ENCODE measurements at regions not wholly inside any gene's neighbourhood (a gene's known extent, or its start where the extent isn't known, plus 50 kb on each side); places are given as distances from the start of the nearest gene placed in this dataset.
A peak's percentile ranks its signal among the peaks of the same experiment; 100 is the strongest.
"Not testable (repeated sequence)": the region's sequence is repeated elsewhere in the genome, so short reads cannot be mapped to it uniquely, and the experiment has no call there.

DNA sequence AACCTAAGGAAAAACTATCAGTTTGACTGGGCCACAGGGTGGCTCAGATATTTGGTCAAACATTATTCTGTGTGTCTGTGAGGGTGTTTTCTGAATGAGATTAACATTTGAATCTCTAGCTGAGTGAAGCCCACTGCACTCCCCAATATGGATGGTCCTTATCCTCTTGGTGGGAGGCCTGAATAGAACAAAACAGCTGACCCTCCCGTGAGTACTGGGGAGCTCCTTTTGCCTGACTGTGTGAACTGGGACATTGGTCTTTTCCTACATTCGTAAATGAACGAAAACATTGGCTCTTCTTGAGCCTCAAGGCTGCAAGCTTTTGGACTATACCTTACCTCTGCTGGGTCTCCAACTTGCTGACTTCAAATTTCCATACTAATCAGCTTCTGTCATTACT lies 134.2 kb downstream of the SPATA31A6 start:
- DNase-seq; ATAC-seq (ENCODE audit: poor library complexity); intact Hi-C loops (cut with DNase I): not testable (repeated sequence)

DNA sequence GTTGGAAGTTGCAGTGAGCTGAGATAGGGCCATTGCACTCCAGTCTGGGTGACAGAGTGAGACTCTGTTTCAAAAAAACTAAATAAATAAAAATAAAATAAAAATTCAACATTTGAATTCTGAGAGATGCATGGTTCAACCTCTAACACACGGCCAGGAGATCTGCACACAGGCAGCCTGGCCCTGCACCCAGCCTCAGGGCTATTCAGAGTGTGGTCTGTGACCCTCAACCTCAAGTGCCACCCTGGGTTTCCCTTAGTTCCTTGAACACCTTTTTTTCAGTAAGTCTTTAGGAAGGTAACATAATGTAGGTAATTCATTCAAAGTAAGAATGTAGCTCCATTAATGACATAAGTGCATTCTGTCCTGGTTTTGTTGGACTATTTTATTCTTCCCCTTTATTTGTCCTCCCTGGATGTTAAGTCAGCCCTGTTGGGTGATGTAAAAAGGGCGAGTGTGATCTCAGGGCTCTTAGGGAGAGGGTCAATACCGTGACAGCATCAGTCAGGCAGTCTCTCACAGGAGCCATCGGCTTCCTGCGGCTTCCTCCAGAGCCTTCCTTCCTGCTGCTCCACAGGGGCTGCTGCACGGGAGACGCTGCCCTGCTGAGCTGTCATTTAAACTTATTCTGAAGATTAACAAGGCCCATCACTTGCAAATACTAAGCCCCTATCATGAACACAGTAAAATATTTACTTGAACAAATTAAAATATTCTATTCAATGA lies 139.8 kb downstream of the SPATA31A6 start:
- intact Hi-C loops (cut with DNase I); ATAC-seq (ENCODE audit: poor library complexity): not testable (repeated sequence)

DNA sequence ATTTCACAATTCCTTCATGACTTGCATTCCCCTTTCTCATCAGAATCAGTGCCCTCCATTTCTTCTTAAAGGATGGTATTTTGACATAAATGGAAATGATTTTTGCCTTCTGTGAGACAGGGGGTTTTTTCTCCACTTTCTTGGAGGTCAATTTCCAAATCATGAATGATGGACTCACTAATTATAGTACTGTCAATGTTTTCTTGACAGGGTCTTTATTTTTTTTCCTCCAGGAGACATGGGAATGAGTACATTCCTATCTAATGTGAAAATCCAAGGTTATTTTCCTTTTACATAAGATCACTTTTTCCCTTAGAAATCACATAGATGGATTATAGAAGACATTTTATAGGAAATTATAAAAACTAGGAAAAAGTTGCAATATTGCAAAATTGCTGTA lies 141.7 kb downstream of the SPATA31A6 start:
- intact Hi-C loops (cut with DNase I); ATAC-seq (ENCODE audit: poor library complexity): not testable (repeated sequence)

More for the DNA sequence above, 139.8 kb downstream of the SPATA31A6 start:
- DNase-seq, result not testable (repeated sequence)

DNA sequence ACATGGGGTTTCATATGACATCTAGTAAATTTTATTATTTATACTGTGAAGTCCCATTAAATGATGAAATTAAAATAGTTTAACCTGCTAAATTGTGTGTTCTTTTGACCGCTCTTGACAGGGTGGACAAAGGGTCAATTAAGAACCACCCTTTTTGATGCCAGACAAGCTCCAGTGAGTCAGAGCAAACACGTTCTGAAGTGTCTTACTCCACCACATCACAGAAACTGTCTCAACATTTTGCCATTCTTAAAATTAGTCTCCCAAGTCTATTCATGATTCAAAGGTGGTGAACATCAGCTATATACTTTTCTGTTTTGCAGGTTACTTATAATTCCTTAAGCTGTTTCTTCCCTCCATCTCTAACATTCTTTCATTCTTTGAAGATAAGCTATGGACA lies 142.1 kb downstream of the SPATA31A6 start:
- DNase-seq; ATAC-seq (ENCODE audit: poor library complexity); intact Hi-C loops (cut with DNase I): not testable (repeated sequence)

More for the DNA sequence above, 141.7 kb downstream of the SPATA31A6 start:
- DNase-seq, result not testable (repeated sequence)

DNA sequence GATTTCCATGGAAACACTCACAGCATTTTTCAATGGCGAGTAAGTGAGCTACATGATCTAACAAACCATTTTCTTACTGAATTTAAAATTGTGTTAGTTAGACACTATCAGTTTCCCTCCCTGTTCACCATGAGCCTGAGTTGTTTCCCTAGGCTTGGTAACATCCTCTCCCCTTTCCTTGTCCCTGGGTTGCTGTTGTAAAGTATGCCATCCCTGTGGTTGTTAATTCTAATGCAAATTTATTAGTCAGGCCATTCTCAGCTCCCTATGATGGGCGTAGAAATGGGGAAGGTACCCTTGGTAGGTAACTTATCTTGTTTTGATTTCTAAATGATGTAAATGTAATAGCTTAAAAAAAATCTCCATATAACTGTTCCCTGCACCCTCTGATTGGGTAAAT lies 143.0 kb downstream of the SPATA31A6 start:
- intact Hi-C loops (cut with DNase I); ATAC-seq (ENCODE audit: poor library complexity): not testable (repeated sequence)

DNA sequence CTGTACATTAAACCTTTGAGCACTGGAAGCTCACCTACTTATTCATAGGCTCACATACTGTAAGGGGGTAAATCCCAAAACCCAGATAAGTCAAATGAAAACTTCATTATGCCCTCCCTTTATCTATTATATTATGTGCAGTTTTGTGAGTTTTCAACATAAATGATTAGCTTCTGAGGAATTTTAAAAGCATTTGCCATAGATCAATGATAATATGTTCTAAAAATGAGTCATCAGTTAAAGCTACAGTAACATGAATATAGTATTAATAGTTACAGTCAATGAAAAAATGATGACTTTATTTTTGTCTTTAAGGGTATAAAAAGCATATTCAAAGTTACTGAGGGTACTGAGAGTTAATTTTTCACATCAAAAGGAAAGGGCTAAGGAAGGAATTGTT lies 151.9 kb downstream of the SPATA31A6 start:
- ATAC-seq (ENCODE audit: poor library complexity); DNase-seq; intact Hi-C loops (cut with DNase I): not testable (repeated sequence)

More for the DNA sequence above, 143.0 kb downstream of the SPATA31A6 start:
- not testable (repeated sequence) for DNase-seq

DNA sequence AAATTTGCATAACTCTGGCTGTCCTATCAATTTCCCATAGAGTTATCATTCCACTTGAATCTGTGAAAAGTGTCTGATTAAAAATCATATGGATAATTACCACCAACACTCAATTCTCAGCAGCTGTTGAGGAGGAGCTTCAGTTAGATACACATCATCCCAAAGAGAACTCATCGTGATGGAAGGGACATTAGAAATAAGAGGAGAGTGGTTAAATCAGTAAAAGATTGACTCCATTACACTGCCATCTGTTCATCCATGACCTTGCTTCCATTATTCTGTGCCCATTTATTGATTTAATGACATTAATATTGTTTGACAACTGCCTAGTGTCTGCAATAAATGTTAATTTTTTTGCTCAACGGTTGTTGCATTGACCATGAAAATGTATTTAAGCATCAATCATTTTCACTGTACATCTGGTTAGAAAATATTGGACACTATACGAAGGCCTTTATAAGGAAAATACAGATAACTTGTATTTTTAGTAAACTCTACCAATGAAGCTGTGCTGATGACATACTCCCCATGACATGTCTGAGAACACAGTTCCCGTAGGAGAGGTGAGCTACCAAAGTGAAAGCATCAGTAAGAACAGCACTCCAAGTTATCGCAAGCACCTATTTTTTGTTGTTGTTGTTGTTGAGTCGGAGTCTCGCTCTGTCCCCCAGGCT lies 152.7 kb downstream of the SPATA31A6 start:
- ATAC-seq (ENCODE audit: poor library complexity); intact Hi-C loops (cut with DNase I): not testable (repeated sequence)

DNA sequence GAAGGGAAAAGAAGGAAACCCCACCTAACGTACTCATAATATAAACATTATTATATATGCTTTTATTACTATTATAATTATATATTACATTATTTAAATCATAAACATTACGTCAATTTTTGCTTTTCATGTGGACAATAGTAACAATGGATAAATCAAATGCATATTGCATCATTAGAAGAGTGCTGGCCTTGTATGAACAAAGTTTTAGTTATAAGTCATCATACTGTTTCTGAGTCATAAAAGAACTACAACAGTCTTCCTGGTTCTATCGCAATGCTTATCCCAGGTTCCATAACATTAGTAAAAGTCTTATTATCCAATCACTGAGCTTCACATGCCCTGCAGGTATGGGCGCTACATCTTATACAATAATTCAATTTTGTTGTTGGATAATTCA lies 154.8 kb downstream of the SPATA31A6 start:
- ATAC-seq (ENCODE audit: poor library complexity); intact Hi-C loops (cut with DNase I); DNase-seq: not testable (repeated sequence)

More for the DNA sequence above, 152.7 kb downstream of the SPATA31A6 start:
- DNase-seq, result not testable (repeated sequence)

DNA sequence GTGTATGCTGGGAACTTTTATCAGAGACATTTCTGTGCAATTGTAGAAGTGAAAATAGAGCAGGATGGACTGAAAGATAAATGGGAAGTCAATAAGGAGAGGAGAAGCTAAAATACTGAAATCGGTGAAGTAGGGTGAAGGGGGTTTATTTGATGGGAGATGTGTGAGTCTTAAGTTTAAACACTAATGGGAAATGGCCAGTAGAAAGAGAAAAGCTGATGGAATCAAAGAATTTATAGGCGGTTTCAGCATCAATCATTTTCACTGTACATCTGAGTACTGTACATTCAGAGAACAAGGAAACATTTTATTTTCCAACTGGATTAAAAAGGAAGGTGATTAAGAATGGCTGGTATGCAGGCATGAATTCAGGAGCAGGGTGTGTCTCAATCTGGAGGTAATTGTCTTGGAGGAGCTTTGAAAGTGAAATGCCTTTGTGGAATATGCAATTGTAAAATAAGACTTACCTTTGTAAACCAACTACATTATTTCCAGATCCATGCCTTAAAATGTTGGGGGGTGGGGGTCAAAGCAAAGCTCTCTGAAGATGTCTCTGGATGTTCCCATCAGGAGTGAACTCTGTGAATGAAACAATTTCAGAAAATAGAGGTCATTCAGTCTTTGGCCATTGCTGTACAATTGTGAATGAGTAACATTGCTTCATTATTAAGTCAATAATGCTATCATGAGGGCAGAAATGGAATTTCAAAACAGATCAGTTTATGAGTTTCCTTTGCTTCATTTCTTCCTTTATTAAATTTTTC lies 156.4 kb downstream of the SPATA31A6 start:
- intact Hi-C loops (cut with DNase I); DNase-seq: not testable (repeated sequence)
- ATAC-seq (ENCODE audit: poor library complexity), result peak; percentile 34

DNA sequence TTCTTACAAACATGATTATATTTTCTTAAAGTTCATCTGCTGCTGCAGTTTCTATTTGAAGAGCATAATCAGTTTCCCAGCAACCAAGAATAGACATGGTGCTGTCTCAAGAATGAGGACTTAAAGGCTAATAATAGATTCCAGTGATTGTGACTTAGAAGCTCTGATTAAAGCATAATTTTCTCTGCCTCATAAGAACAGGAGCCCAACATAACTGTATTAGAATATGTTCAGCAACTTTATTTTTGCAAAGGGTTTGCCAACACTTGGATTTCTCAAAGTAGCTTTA lies 156.9 kb downstream of the SPATA31A6 start:
- DNase-seq; intact Hi-C loops (cut with DNase I): not testable (repeated sequence)
- peak; percentile 66 for ATAC-seq (ENCODE audit: poor library complexity)

DNA sequence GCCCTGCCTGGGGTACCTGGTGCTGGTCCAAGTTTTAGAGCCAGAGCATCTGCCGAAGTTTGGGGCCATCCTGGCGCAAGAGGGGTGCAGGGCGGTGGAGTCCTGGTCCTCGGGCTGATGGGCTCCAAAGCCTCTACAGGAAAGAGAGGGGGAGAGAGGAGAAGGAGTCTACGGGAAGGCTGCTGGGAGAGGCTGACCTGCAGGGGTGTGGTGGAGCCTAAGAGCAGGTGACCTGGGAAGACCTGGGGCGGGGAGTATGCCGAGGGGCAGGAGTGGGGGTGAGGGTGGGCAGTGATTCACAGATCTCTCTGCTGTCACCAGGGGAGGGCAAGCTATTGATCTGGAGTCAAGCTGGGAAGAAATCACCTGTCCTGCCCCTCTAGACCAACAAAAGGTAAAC lies 158.4 kb downstream of the SPATA31A6 start:
- ATAC-seq (ENCODE audit: poor library complexity), result peak; percentile 22

DNA sequence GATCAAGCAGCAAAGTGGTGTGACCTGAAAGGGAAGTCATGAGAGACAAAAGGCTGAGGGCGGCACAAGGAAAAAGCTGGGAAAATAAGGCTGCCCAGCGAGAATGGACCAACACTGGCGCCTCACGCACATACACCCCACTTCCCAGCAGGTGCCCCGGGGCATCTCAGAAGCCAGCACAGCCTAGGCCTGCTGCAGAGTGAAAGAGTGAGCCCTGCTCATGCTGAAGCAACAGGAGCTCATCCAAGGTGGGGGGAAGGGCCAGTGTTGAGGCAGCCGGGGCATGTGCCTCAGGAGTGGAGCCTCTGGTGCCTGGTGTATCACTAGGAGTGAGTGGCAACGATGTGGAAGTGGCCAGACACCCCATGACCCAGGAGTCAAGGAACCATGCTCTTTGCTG lies 158.8 kb downstream of the SPATA31A6 start:
- not testable (repeated sequence) for ATAC-seq (ENCODE audit: poor library complexity)

More for the DNA sequence above, 158.4 kb downstream of the SPATA31A6 start:
- intact Hi-C loops (cut with DNase I); DNase-seq: not testable (repeated sequence)

DNA sequence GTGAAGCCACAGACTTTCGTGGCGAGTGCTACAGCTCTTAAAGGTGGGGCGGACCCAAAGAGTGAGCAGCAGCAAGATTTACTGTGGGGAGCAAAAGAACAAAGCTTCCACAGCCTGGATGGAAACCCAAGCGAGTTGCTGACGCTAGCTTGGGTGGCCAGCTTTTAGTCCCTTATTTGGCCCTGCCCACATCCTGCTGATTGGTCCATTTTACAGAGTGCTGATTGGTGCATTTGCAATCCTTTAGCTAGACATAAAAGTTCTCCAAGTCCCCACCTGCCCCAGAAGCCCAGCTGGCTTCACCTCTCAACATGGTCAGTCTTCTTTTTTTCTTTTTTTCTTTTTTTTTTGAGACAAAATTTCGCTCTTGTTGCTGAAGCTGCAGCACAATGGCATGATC lies 161.0 kb downstream of the SPATA31A6 start:
- intact Hi-C loops (cut with DNase I); ATAC-seq (ENCODE audit: poor library complexity); DNase-seq: not testable (repeated sequence)

More for the DNA sequence above, 158.8 kb downstream of the SPATA31A6 start:
- intact Hi-C loops (cut with DNase I); DNase-seq: not testable (repeated sequence)

DNA sequence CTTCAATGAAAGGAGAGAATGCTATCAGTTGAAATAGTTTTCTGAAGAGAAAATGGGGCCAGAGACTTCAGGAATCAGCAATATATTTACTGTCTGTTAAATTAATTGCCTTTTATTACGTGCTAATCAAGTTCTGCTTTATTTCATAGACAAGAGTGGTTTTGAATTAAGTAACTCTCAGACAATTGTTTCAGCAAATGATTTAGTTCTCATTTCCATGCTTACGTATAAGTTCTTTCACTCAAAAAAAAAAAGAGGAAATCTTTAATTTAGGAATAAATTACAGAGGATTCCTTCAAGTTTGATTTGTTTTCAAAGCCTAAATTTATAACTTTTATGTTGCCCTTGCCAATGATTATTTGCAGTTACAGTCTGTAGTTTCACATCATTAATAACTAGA lies 163.5 kb downstream of the SPATA31A6 start:
- ATAC-seq (ENCODE audit: poor library complexity); DNase-seq; intact Hi-C loops (cut with DNase I): not testable (repeated sequence)

DNA sequence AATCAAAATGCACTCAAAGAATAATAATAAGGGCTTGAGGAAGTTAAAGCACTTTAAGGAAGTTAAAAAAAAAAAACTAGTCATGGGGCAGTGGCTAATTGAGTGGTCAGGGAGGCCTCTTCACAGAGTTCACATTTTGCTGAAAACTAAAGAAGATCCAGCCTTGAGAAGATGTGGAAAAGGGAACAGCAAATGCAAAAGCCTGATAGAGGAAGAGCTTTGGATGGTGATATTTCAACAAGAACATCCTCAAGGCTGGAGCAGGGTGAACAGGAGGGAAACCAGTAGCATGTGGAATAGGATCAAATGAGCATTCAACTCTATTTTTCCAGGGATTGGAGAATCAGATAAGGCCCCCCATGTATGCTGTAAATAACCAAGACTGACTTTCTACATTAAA lies 165.7 kb downstream of the SPATA31A6 start:
- DNase-seq; ATAC-seq (ENCODE audit: poor library complexity); intact Hi-C loops (cut with DNase I): not testable (repeated sequence)

DNA sequence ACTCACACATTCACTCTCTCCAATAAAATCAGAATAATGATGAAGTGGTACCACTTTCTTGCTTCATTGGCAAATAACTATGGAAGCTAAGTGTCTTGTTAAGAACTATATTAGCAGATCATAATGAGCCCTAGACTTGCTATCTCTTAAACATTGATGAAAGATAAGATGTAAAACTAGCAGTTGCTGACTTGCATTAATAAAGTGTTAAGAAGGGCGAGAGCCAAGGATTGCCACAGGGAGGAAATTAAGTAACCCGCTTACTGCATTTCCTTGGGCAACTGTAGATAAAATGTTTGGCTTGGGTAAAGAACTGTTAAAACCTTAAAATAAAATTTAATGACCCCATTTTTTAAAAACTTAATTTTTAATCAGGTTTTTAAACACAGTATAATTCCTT lies 167.0 kb downstream of the SPATA31A6 start:
- intact Hi-C loops (cut with DNase I); ATAC-seq (ENCODE audit: poor library complexity); DNase-seq: not testable (repeated sequence)

DNA sequence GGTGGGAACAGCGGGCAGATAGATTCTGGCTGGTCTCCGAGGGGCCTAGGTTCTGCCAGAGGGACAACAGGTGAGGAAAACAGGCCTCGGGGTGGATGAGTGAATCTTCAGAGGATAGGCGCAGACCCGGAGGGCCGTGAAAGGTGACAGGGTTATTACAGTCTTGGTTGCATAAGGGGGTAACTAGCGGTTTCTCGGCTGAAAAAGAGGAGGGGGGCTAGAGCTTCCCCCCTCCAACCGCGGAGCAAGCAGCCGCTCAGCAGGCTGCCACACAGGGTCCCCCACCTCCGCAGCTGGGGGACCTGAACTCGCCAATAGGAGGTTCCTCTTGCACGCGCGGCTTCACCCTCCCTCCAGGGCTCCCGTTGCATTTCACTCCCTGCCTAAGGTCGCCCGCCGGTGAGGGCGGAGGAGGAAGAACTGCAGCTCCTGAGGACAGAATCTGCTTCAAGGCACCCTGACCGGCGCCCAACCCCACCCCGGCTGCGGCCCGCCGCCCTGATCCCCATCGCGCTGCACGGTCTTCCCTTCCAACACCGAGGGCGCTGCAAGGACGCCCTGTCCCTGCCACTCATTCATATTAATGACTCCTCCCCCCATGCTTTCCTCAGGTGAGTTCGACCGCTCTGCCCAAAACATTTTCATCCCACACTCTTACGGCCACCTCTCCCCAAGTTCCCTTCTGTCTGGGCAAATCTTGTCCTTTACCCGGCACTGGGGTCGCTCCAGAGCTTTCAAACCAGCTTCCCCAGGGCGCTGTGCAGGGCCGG lies 174.3 kb downstream of the SPATA31A6 start:
- ATAC-seq (ENCODE audit: poor library complexity); DNase-seq; intact Hi-C loops (cut with DNase I): not testable (repeated sequence)

DNA sequence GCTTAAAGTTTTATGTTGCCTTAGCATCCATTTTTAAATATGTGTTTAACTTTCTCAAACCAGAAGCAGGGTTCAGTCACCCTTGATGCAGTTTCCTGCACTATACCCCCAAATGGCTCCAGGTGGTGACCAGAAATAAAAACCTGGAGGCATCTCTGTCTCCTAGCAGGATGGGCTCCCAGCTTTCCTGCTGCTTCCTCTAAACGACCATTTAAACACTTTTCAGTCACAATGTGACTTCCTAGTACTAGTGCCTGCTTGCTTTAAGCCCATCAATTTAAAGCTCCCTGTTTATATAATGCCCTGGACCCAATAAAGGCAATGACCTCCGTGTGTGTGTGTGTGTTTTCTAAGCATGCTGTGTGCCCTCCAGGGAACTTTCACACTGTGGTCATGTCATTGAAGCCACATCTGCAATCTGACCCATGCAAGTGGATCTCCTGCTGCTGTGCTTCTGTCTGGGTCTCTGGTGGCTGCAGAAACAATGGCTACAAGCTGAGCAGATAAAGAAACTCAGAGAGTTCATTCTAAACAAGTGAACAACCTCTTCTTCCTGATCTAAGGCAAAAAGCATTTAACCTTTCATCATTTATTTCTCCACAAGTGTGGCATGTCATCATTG lies 175.3 kb downstream of the SPATA31A6 start:
- DNase-seq; intact Hi-C loops (cut with DNase I); ATAC-seq (ENCODE audit: poor library complexity): not testable (repeated sequence)
